ENCODE measurements at regions not wholly inside any gene's neighbourhood (a gene's known extent, or its start where the extent isn't known, plus 50 kb on each side); places are given as distances from the start of the nearest gene placed in this dataset.
"Not testable (repeated sequence)": the region's sequence is repeated elsewhere in the genome, so short reads cannot be mapped to it uniquely, and the experiment has no call there.

GRCh38 chrX:13518126-13518525, 51.3 kb upstream of the EGFL6 start:
- DNase-seq (ENCODE audit: low read depth in 1 of 2, low spot score in 1 of 2): no peak

DNA sequence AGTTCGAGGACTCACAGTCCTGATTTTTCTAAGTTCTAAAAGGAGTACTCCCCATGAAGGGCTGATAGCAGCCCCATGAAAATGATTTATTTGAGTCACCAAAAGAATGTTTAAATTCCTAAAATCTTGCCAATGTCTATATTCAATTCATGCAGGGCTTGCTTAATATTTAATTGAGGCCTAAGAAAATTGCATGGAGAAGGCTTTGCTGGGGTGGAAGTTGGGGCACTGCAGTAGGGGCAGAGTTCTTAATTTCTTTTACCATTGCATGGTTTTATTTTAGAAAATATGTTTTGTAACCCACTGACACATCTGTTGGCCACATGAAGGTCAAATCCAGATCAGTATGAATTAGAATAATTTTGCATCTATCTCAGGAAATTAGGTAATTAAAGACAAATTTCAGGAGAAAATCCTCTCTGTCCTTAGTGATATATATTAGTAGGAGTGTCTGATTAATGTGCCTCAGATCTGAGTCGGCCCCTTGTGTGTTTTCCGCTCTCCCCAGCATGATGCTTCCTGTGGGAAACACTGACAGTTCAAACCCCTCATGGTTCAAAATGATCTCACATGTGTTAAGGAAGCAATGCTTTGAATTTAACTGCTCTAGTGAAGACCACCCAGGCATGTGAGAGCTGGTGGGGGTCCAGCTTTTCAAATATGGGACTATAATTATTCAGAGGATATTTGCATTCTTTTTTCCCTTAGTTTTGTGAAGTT, 54.0 kb upstream of the EGFL6 start:
- no peak for DNase-seq (ENCODE audit: low read depth in 1 of 2, low spot score in 1 of 2)

DNA sequence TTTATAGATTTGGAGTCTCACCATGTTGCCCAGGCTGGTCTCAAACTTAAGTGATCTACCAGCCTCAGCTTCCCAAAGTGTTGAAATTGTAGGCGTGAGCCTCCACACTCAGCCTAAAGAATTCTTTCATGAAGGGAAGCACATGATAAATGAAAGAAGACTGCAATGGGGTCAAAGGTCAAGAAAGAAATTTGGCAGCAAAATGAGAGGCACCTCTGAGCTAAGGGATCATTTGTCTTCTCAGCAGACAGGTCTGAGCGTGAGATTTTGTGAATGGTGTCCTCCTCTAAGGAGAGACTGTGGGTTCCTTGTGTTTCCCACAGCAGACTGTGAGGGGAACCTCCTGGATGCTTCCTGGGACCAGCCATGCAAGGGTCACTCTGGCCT, 57.5 kb upstream of the EGFL6 start:
- no peak for DNase-seq (ENCODE audit: low read depth in 1 of 2, low spot score in 1 of 2)

- DNase-seq (ENCODE audit: low read depth in 1 of 2, low spot score in 1 of 2): no peak
These were observed 58.0 kb upstream of the EGFL6 start for GRCh38 chrX:13511241-13511943.

DNA sequence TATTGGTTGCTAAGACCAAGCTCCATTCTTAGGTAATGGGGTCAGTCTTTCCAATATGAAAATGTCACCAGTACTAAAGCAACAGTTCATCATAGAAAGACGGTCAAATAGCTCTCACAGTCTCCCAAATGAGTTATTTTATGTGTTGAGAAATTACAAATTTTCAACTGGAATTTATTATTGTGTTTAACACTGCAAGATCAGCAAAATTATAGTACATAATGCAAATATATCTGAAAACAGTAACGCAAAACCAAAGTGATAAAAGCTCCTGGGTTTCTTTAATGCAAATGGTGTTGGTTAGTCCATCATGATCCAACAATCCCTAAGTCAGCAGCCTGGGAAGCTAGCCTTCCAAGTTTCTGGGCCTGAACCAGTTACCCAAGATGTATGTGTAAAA, 61.5 kb upstream of the EGFL6 start:
- no peak for DNase-seq (ENCODE audit: low read depth in 1 of 2, low spot score in 1 of 2)

- peak; percentile 21 to 26 for DNase-seq (ENCODE audit: low read depth in 1 of 2, low spot score in 1 of 2)
These were observed 62.8 kb upstream of the EGFL6 start for GRCh38 chrX:13506574-13506973.

DNA sequence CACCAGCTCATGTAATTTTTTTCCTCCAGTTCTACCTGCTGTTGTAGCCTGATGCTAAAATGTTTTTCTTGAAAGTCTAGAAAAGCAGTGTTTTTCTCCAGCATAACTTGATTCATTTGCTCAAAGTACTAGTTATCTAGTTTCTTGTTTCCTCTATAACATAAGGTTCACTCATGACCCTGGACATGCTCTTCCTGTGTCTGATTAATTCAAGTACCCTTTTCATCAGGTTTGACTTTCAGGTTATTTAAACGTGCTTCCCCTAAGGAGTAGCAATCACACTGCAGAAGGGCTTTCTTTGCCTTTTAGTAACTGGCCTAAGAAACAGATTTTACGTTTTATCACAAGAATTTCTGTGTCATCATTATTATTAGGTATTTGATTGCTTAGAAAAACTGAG, 66.8 kb upstream of the EGFL6 start:
- no peak for DNase-seq (ENCODE audit: low read depth in 1 of 2, low spot score in 1 of 2)

GRCh38 chrX:13499736-13500135, 69.7 kb upstream of the EGFL6 start:
- no peak for DNase-seq (ENCODE audit: low read depth in 1 of 2, low spot score in 1 of 2)

DNA sequence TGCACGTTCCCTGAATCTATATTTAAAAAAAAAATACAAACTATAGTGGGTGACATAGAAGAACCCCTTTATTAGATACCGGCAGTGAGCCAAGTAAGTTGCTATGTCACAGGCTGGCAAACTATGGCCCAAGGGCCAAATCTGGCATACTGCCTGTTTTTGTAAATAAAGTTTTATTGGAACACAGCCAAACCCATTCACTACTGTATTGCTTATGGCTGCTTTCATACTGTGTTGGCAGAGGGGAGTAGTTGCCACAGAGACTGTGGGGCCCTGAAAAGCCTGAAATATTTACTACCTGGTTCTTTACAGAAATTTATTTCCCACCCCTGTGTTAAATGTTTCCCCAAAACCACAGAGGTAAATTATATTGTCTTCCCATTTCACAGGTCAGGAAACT, 71.2 kb upstream of the EGFL6 start:
- no peak for DNase-seq (ENCODE audit: low read depth in 1 of 2, low spot score in 1 of 2)

- DNase-seq (ENCODE audit: low read depth in 1 of 2, low spot score in 1 of 2): no peak
These were observed 74.2 kb upstream of the EGFL6 start for GRCh38 chrX:13495232-13495631.

- DNase-seq (ENCODE audit: low read depth in 1 of 2, low spot score in 1 of 2): no peak
These were observed 74.8 kb upstream of the EGFL6 start for GRCh38 chrX:13494562-13494961.

DNA sequence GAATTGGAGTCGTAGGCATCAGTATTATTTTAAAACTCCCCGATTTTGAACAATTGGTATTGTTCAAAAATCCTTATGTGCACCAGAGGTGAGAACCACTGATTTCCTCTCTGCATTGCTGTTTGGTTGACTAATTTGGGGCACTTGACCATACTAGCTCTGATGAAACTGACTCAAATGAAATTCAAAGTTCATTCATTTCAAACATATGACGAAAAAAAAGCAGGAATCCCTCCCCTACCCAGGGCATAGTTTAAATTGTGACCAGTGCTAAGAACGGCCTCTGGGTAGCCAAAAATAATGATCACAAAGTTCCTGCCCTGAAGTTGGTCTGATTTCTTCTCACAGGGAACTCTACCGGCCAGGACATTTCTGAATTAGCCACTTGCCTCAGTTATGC, 75.7 kb upstream of the EGFL6 start:
- no peak for DNase-seq (ENCODE audit: low read depth in 1 of 2, low spot score in 1 of 2)

- DNase-seq (ENCODE audit: low read depth in 1 of 2, low spot score in 1 of 2): no peak
These were observed 77.1 kb upstream of the EGFL6 start for GRCh38 chrX:13492286-13492685.

DNA sequence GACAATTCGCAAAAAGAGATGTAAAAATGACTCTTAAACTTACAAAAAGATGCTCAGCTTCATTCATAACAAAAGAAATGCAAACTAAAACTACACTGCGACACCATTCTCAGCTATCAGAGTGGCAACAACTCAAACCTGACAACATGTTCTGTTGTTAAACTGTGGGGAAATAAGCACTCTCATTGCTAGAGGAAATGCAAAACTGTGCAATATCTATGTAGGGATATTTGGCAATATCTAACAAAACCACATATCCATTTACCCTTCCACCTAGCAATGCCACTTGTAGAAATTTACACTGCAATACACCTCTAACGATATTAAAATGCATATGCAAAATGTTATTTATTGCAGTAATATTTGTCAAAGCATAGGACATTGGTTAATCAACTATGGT, 78.3 kb upstream of the EGFL6 start:
- no peak for DNase-seq (ENCODE audit: low read depth in 1 of 2, low spot score in 1 of 2)

- no peak for DNase-seq (ENCODE audit: low read depth in 1 of 2, low spot score in 1 of 2)
These were observed 79.9 kb upstream of the EGFL6 start for GRCh38 chrX:13489454-13489853.

GRCh38 chrX:13487731-13488505, 81.5 kb upstream of the EGFL6 start:
- DNase-seq (ENCODE audit: low read depth in 1 of 2, low spot score in 1 of 2): no peak

- no peak for DNase-seq (ENCODE audit: low read depth in 1 of 2, low spot score in 1 of 2)
These were observed 84.2 kb upstream of the EGFL6 start for GRCh38 chrX:13485167-13485566.

DNA sequence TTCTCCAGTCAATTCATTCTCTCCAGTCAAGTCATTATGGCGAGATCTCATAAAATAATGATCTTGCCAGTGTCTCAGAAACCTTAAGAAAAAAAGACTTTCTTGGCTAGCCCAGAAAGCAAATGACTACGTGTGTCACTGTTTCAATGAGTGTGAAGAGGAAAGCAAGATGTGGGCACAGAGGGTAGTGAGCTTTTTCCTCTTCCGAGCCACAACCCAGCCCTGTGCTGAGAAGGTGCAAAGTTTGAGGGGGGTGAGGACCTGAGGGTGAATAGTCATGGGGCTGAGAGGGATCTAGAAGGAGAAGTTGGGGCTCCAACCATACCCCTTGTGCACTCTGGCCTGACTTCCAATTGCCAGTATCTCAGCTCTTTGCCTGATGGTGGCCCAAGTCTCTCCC, 85.6 kb upstream of the EGFL6 start:
- no peak for DNase-seq (ENCODE audit: low read depth in 1 of 2, low spot score in 1 of 2)

GRCh38 chrX:13482746-13483541, 86.5 kb upstream of the EGFL6 start:
- no peak for DNase-seq (ENCODE audit: low read depth in 1 of 2, low spot score in 1 of 2)

DNA sequence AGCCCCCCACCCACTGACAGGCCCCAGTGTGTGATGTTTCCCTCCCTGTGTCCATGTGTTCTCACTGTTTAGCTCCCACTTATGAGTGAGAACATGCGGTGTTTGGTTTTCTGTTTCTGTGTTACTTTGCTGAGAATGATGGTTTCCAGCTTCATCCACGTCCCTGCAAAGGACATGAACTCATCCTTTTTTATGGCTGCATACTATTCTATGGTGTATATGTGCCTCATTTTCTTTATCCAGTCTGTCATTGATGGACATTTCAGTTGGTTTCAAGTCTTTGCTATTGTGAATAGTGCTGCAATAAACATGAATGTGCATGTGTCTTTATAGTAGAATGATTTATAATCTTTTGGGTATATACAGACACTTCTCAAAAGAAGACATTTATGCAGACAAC, 88.6 kb upstream of the EGFL6 start:
- not testable (repeated sequence) for DNase-seq (ENCODE audit: low read depth in 1 of 2, low spot score in 1 of 2)

DNA sequence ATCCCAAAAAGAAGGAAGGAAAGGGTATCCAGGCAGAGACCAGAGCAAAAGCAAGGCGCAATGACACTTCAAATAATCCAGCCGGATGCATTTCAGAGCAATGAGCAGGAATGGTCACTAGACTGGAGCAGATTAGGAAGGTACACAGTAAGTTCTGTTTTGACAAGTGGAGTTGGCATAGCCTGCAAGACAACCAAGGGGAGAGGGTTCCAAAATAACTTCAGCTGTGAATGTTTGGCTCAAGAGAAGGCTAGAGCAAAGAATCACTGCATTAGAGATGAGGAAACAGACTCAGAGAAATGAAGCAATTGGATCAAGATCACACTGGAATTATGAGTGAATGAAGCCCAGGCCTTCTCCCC, 90.0 kb upstream of the EGFL6 start:
- DNase-seq (ENCODE audit: low read depth in 1 of 2, low spot score in 1 of 2): no peak

All from activated T-helper 1 cell treated with anti-CD3 and anti-CD28 coated beads, Interleukin-2, amount 50 U/mL, for 16 hours (primary cell).